ENCODE measurements at regions not wholly inside any gene's neighbourhood (a gene's known extent, or its start where the extent isn't known, plus 50 kb on each side); places are given as distances from the start of the nearest gene placed in this dataset.

GRCh38 chr16:9270424-9270823 is 179.0 kb downstream of the HAPSTR1 start:
- Histone ChIP-seq H3K4me1 (replicated peaks) (no peaks in the 10 kb centered on the region), H3K36me3 (no peaks in the 10 kb centered on the region), H3K27me3 (replicated peaks) (peaks cover 11% of the 10 kb centered on the region; the same call in 1 of the 2 replicates), H3K4me3 (no peak overlapping the region), H3K9me3 (replicated peaks) (no peaks in the 10 kb centered on the region), H3K27ac (no peak overlapping the region)
- no peak for DNase-seq (ENCODE audit: low read depth in 1 of 2, low spot score in 2 of 2)

GRCh38 chr16:9270941-9271340 is 179.5 kb downstream of the HAPSTR1 start:
- H3K9me3 ChIP-seq (replicated peaks), result no peaks in the 10 kb centered on the region
- DNase-seq (ENCODE audit: low read depth in 1 of 2, low spot score in 2 of 2), result no peak
- H3K4me3 ChIP-seq, result no peak overlapping the region

GRCh38 chr16:9271841-9272240 is 180.4 kb downstream of the HAPSTR1 start:
- DNase-seq (ENCODE audit: low read depth in 1 of 2, low spot score in 2 of 2), result no peak
- Histone ChIP-seq H3K27ac (no peak overlapping the region), H3K4me3 (no peak overlapping the region), H3K36me3 (no peaks in the 10 kb centered on the region), H3K4me1 (replicated peaks) (no peaks in the 10 kb centered on the region), H3K27me3 (replicated peaks) (peaks cover 6% of the 10 kb centered on the region; the same call in 1 of the 2 replicates), H3K9me3 (replicated peaks) (no peaks in the 10 kb centered on the region)

More at GRCh38 chr16:9270941-9271340, 179.5 kb downstream of the HAPSTR1 start:
- Histone ChIP-seq H3K4me1 (replicated peaks) (no peaks in the 10 kb centered on the region), H3K27me3 (replicated peaks) (peaks cover 11% of the 10 kb centered on the region; the same call in 1 of the 2 replicates), H3K36me3 (no peaks in the 10 kb centered on the region), H3K27ac (no peak overlapping the region)

GRCh38 chr16:9275377-9275776 is 183.9 kb downstream of the HAPSTR1 start:
- DNase-seq (ENCODE audit: low read depth in 1 of 2, low spot score in 2 of 2), result no peak
- Histone ChIP-seq H3K36me3 (no peaks in the 10 kb centered on the region), H3K27ac (no peak overlapping the region), H3K4me3 (no peak overlapping the region), H3K27me3 (replicated peaks) (no peaks in the 10 kb centered on the region), H3K4me1 (replicated peaks) (no peaks in the 10 kb centered on the region), H3K9me3 (replicated peaks) (no peaks in the 10 kb centered on the region)

- Histone ChIP-seq H3K27me3 (replicated peaks) (no peaks in the 10 kb centered on the region), H3K27ac (no peak overlapping the region), H3K9me3 (replicated peaks) (no peaks in the 10 kb centered on the region), H3K36me3 (no peaks in the 10 kb centered on the region), H3K4me3 (no peak overlapping the region), H3K4me1 (replicated peaks) (no peaks in the 10 kb centered on the region)
- no peak for DNase-seq (ENCODE audit: low read depth in 1 of 2, low spot score in 2 of 2)
These were observed 184.4 kb downstream of the HAPSTR1 start for GRCh38 chr16:9275816-9276354.

- H3K9me3 ChIP-seq (replicated peaks), result no peaks in the 10 kb centered on the region
- H3K27me3 ChIP-seq (replicated peaks), result no peaks in the 10 kb centered on the region
- no peak for DNase-seq (ENCODE audit: low read depth in 1 of 2, low spot score in 2 of 2)
- H3K4me3 ChIP-seq, result no peak overlapping the region
- no peaks in the 10 kb centered on the region for H3K4me1 ChIP-seq (replicated peaks)
- H3K27ac ChIP-seq, result no peak overlapping the region
- no peaks in the 10 kb centered on the region for H3K36me3 ChIP-seq
These were observed 188.0 kb downstream of the HAPSTR1 start for GRCh38 chr16:9279291-9280068.

GRCh38 chr16:9280069-9280466 is 188.6 kb downstream of the HAPSTR1 start:
- Histone ChIP-seq H3K36me3 (no peaks in the 10 kb centered on the region), H3K27ac (no peak overlapping the region), H3K4me3 (no peak overlapping the region), H3K9me3 (replicated peaks) (no peaks in the 10 kb centered on the region), H3K4me1 (replicated peaks) (no peaks in the 10 kb centered on the region), H3K27me3 (replicated peaks) (no peaks in the 10 kb centered on the region)
- DNase-seq (ENCODE audit: low read depth in 1 of 2, low spot score in 2 of 2), result no peak

GRCh38 chr16:9286930-9287329 is 195.5 kb downstream of the HAPSTR1 start:
- Histone ChIP-seq H3K27me3 (replicated peaks) (0 out of 2 replicates have a peak, but pooled peaks cover 2% of the 10 kb centered on the region), H3K4me3 (no peak overlapping the region)
- no peak for DNase-seq (ENCODE audit: low read depth in 1 of 2, low spot score in 2 of 2)

GRCh38 chr16:9296271-9296590 is 204.8 kb downstream of the HAPSTR1 start:
- Histone ChIP-seq H3K4me3 (no peak overlapping the region), H3K9me3 (replicated peaks) (no peaks in the 10 kb centered on the region), H3K4me1 (replicated peaks) (no peaks in the 10 kb centered on the region), H3K27me3 (replicated peaks) (no peaks in the 10 kb centered on the region), H3K36me3 (no peaks in the 10 kb centered on the region), H3K27ac (no peak overlapping the region)
- no peak for DNase-seq (ENCODE audit: low read depth in 1 of 2, low spot score in 2 of 2)

More at GRCh38 chr16:9286930-9287329, 195.5 kb downstream of the HAPSTR1 start:
- Histone ChIP-seq H3K27ac (no peak overlapping the region), H3K9me3 (replicated peaks) (no peaks in the 10 kb centered on the region), H3K36me3 (no peaks in the 10 kb centered on the region), H3K4me1 (replicated peaks) (no peaks in the 10 kb centered on the region)

- DNase-seq (ENCODE audit: low read depth in 1 of 2, low spot score in 2 of 2), result no peak
- H3K4me3 ChIP-seq, result no peak overlapping the region
- H3K27me3 ChIP-seq (replicated peaks), result no peaks in the 10 kb centered on the region
- no peak overlapping the region for H3K27ac ChIP-seq
- H3K9me3 ChIP-seq (replicated peaks), result no peaks in the 10 kb centered on the region
- no peaks in the 10 kb centered on the region for H3K36me3 ChIP-seq
- H3K4me1 ChIP-seq (replicated peaks), result no peaks in the 10 kb centered on the region
These were observed 206.1 kb downstream of the HAPSTR1 start for GRCh38 chr16:9297437-9298113.

- H3K27me3 ChIP-seq (replicated peaks), result no peaks in the 10 kb centered on the region
- DNase-seq (ENCODE audit: low read depth in 1 of 2, low spot score in 2 of 2), result no peak
- H3K4me3 ChIP-seq, result no peak overlapping the region
- no peaks in the 10 kb centered on the region for H3K36me3 ChIP-seq
- H3K9me3 ChIP-seq (replicated peaks), result no peaks in the 10 kb centered on the region
- H3K27ac ChIP-seq, result no peak overlapping the region
- H3K4me1 ChIP-seq (replicated peaks), result no peaks in the 10 kb centered on the region
These were observed 208.8 kb downstream of the HAPSTR1 start for GRCh38 chr16:9300252-9300651.

GRCh38 chr16:9302072-9302471 is 210.6 kb downstream of the HAPSTR1 start:
- Histone ChIP-seq H3K27me3 (replicated peaks) (no peaks in the 10 kb centered on the region; the same call in 1 of the 2 replicates), H3K4me3 (no peak overlapping the region), H3K4me1 (replicated peaks) (no peaks in the 10 kb centered on the region), H3K27ac (no peak overlapping the region), H3K9me3 (replicated peaks) (no peaks in the 10 kb centered on the region), H3K36me3 (no peaks in the 10 kb centered on the region)
- no peak for DNase-seq (ENCODE audit: low read depth in 1 of 2, low spot score in 2 of 2)

- no peaks in the 10 kb centered on the region for H3K4me1 ChIP-seq (replicated peaks)
- no peak overlapping the region for H3K4me3 ChIP-seq
- no peaks in the 10 kb centered on the region for H3K36me3 ChIP-seq
- DNase-seq (ENCODE audit: low read depth in 1 of 2, low spot score in 2 of 2), result no peak
- no peak overlapping the region for H3K27ac ChIP-seq
- H3K9me3 ChIP-seq (replicated peaks), result no peaks in the 10 kb centered on the region
- peaks cover 7% of the 10 kb centered on the region for H3K27me3 ChIP-seq (replicated peaks)
These were observed 215.3 kb downstream of the HAPSTR1 start for GRCh38 chr16:9306753-9307152.

GRCh38 chr16:9307446-9307845 is 216.0 kb downstream of the HAPSTR1 start:
- Histone ChIP-seq H3K4me3 (no peak overlapping the region), H3K36me3 (no peaks in the 10 kb centered on the region), H3K27me3 (replicated peaks) (peaks cover 7% of the 10 kb centered on the region), H3K9me3 (replicated peaks) (no peaks in the 10 kb centered on the region), H3K4me1 (replicated peaks) (no peaks in the 10 kb centered on the region), H3K27ac (no peak overlapping the region)
- DNase-seq (ENCODE audit: low read depth in 1 of 2, low spot score in 2 of 2), result no peak
